Ectodermal cell (in vitro differentiated cells): ENCODE measurements at regions not wholly inside any gene's neighbourhood (a gene's known extent, or its start where the extent isn't known, plus 50 kb on each side); places are given as distances from the start of the nearest gene placed in this dataset.

Experiments
- H3K27ac ChIP-seq: 2 replicates; pipeline ENCODE4 v1.7.0; 2013; ENCODE audit warnings: mild to moderate bottlenecking, low read depth, low read length; ENCODE audit not compliant: insufficient read depth, poor library complexity, severe bottlenecking
- H3K27me3 ChIP-seq: 2 replicates; pipeline ENCODE4 v1.7.0; 2013; ENCODE audit warnings: mild to moderate bottlenecking, low read length; ENCODE audit not compliant: insufficient read depth, control insufficient read depth, poor library complexity, severe bottlenecking
- H3K36me3 ChIP-seq: one replicate; pipeline ENCODE4 v1.7.0; 2013; ENCODE audit warnings: low read length; ENCODE audit not compliant: control insufficient read depth, insufficient read depth
- H3K4me1 ChIP-seq: one replicate; pipeline ENCODE4 v1.7.0; 2013; ENCODE audit warnings: low read length; ENCODE audit not compliant: control insufficient read depth, insufficient read depth
- H3K4me3 ChIP-seq: 2 replicates; pipeline ENCODE4 v1.7.0; 2013; ENCODE audit warnings: low read depth, low read length, control low read depth; ENCODE audit not compliant: insufficient read depth
- H3K9me3 ChIP-seq: 2 replicates; pipeline ENCODE4 v1.7.0; 2013; ENCODE audit warnings: mild to moderate bottlenecking, low read length, moderate library complexity; ENCODE audit not compliant: control insufficient read depth
- WGBS, 2 experiments: methylation state at CpG; one replicate each; pipeline ENCODE4 v1.1.7; 2013; ENCODE audit warnings: missing lambda C conversion rate in 2 of 2; 5-methylcytosine and 5-hydroxymethylcytosine counted together

DNA sequence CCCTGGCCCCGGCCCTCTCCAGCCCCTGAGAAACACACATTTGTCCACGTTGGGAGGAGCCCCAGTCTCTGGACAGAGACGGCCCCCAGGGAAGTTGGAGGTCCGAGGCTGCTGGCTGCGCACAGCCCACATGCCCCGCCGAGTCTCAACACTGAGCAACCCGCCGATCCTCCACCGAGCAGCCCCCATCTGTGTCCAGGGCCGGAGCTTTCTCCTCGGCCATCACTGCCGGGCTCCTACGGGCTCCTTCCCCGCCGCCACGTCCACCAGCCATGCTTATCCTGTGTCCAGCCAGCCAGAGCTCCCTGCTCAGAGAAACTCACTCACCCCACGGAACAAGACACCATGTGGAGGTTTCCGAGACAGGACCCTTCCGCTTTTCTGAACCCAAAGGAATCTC, 103.3 kb downstream of the ENGASE start:
- peaks cover 13% of the 10 kb centered on the region for H3K4me1 ChIP-seq
- no peak overlapping the region for H3K4me3 ChIP-seq
- H3K27ac ChIP-seq = no peak overlapping the region
- H3K36me3 ChIP-seq = no peaks in the 10 kb centered on the region
- H3K9me3 ChIP-seq = no peaks in the 10 kb centered on the region
- peaks cover 21% of the 10 kb centered on the region for H3K27me3 ChIP-seq
- WGBS, 2 experiments = 90% methylated on average over 20 of the region's 20 CpGs

DNA sequence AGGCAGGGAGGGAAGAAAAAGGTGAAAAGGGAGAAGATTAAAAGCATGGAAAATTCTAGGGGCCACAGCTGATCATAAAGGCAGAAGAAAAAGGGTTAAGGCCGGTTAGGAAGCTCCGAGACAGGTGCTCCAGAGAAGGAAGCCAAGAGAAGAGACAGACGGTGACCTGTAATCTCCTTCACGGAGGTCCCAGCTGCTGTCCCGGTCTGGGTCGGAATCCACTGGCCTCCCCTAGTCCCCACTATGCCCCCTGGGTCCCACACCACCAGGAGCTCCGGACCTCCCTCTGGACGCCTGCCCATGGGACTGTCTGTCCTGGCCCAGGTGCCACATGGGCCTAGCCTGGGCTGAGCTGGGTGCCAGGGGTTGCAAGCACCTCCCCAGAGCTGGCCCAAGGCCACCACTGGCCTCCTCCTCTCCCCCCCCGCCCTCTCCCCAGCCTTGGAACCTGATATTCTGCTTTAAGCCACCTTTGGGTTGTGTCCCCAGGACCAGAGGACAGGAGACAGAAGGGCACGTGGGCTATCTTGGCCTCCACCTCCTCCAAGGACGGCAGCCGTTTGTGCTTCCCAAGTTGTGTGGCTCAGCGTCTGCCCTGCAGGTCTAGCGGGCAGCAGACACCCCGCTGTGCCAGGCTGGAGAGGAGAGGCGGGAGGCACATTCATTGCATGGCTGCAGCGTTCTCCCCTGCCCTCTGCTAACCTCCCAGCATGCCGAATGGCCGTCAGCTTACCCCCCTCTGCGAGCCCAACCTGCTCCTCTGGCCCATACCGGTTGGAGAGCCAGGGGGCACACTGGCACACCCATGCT, 102.4 kb downstream of the ENGASE start:
- Histone ChIP-seq H3K4me3 (no peak overlapping the region), H3K27ac (no peak overlapping the region), H3K27me3 (peaks cover 12% of the 10 kb centered on the region), H3K4me1 (peaks cover 9% of the 10 kb centered on the region), H3K9me3 (no peaks in the 10 kb centered on the region), H3K36me3 (no peaks in the 10 kb centered on the region)
- 65 to 68% methylated on average over 21 of the region's 21 CpGs for WGBS, 2 experiments

DNA sequence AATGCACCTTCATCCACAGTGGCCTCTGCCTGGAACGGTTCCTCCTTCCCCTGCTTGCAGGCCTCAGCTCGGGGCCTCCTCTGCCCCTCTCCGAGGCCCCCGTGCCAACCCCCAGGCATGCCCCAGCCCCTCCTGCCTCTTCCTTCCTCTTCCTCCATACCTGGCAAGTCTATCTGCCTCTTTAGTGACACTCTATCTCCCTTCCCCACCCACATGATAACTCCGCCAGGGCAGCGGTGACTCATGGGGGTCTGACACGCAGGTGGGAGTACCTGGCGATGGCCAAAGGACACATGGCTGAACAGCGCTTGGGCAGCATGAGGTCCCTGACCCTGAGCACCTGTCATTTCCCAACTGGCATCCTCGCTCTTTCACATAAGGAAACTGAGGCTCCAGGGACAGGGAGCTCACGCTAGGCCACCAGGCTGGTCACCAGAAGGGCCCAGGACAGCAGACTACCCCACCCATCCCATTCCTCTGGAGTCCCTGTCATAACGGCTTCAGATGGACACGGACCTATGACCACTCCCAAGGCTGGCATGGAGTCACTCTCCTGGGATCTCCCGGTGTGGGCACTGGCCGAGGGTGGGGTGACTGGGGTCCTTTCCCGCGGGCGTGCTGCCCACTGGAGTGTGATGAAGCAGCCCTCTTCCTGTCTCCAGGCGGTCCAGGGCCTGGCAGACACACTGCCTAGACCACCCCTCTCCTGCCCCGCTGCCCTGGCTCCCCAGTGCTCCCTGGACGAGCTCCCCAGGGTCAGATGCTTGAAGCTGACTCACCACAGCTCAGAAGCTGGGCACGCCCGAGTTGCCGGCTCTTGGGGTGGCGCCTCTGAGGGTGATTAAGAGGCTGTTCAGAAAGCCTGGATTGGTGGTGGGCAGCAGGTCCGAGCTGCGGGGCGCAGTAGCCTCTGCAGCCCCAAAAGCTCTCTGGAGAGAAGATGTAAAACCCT, 100.6 kb downstream of the ENGASE start:
- Histone ChIP-seq H3K4me3 (no peak overlapping the region), H3K27me3 (peaks cover 1% of the 10 kb centered on the region)
- WGBS, 2 experiments = 91 to 92% methylated on average over 28 of the region's 28 CpGs

DNA sequence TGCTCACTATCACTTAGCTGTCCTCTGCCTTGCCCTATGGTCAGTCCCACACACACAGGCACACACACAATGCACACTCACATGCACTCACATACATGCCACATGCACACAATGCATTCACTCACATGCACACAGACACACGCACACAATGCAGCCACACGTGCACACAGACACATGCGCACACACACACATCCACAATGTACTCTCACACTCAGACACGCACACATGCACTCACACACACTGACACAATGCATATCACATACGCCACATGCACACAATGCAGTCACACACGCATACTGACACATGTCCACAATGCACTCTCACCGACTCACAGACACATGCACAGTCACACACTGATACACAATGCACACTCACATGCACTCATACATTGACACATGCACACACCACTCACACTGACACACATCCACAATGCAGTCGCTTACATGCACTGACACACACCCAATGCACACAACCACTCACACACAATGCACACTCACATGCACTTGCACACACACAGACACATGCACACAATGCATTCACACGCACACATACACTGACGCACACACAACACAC, 99.7 kb downstream of the ENGASE start:
- Histone ChIP-seq H3K9me3 (no peaks in the 10 kb centered on the region), H3K36me3 (no peaks in the 10 kb centered on the region), H3K27me3 (no peaks in the 10 kb centered on the region), H3K4me3 (no peak overlapping the region), H3K4me1 (peaks cover 9% of the 10 kb centered on the region), H3K27ac (no peak overlapping the region)
- WGBS, 2 experiments = 93 to 94% methylated on average over 9 of the region's 10 CpGs

More for the DNA sequence above, 100.6 kb downstream of the ENGASE start:
- H3K9me3 ChIP-seq = no peaks in the 10 kb centered on the region
- H3K27ac ChIP-seq = no peak overlapping the region
- H3K36me3 ChIP-seq = no peaks in the 10 kb centered on the region
- peaks cover 9% of the 10 kb centered on the region for H3K4me1 ChIP-seq

DNA sequence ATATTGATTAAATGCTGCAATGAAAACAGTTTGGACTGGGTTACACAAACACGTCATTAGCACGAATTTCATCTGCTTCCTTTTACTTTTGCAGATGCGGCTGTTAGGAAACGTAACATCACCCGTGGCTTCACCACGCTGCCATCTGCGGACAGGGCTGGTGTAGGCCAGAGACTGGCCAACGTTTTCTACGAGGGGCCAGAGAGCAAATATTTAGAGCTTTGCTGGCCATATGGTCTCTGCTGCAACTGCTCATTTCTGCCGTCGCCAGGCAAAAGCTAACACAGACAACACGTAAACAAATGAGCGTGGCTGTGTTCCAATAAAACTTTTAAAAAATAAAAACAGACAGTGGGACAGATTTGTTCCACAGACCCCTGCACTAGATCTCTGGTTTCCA, 96.6 kb downstream of the ENGASE start:
- H3K27me3 ChIP-seq = no peaks in the 10 kb centered on the region
- no peaks in the 10 kb centered on the region for H3K4me1 ChIP-seq
- no peaks in the 10 kb centered on the region for H3K9me3 ChIP-seq
- H3K4me3 ChIP-seq = no peak overlapping the region
- H3K36me3 ChIP-seq = no peaks in the 10 kb centered on the region
- H3K27ac ChIP-seq = no peak overlapping the region
- 85% methylated on average over 13 of the region's 13 CpGs for WGBS, 2 experiments

DNA sequence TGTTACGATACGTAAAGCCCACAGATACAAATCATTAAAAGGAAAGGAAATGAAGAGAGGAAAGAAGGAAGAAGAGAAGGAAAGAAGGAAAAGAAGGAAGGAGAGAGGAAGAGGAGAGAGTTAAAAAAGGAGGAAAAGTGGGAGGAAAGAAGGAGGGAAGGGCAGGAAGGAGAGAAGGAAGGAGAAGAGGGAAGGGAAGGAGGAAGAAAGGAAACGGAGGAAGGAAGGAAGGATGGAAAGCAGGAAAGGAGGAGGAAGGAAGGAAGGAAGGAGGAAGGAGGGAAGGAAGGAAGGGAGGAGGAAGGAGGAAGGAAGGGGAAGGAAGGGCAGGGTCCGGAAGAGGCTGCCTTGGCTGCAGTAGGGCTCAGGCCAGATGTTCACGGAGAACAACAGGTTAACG, 95.2 kb downstream of the ENGASE start:
- Histone ChIP-seq H3K27me3 (no peaks in the 10 kb centered on the region), H3K27ac (no peak overlapping the region), H3K9me3 (no peaks in the 10 kb centered on the region), H3K36me3 (no peaks in the 10 kb centered on the region), H3K4me3 (no peak overlapping the region), H3K4me1 (no peaks in the 10 kb centered on the region)
- 94 to 97% methylated on average over 6 of the region's 6 CpGs for WGBS, 2 experiments

DNA sequence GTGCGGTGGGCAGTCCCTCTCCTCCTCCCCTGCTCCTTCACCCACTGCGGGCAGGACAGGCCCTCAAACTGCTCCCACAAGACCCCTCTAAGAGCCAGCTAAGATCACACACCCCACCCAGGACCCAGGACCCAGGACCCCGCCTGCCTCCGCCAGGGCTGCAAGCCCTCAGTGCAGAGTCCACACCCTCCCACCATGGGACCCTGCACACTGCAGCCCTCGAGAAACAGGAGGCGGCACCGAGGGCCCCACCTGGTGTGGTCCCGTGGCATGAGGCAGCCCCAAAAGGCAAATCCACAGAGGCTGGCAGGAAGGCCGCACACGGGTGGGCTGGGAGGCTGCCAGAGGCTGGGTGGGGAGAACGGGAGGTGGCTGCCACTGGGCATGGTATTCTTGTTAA, 94.7 kb downstream of the ENGASE start:
- Histone ChIP-seq H3K4me3 (no peak overlapping the region), H3K4me1 (no peaks in the 10 kb centered on the region), H3K9me3 (no peaks in the 10 kb centered on the region), H3K36me3 (no peaks in the 10 kb centered on the region), H3K27me3 (no peaks in the 10 kb centered on the region), H3K27ac (no peak overlapping the region)
- WGBS, 2 experiments = 92 to 93% methylated on average over 11 of the region's 11 CpGs

DNA sequence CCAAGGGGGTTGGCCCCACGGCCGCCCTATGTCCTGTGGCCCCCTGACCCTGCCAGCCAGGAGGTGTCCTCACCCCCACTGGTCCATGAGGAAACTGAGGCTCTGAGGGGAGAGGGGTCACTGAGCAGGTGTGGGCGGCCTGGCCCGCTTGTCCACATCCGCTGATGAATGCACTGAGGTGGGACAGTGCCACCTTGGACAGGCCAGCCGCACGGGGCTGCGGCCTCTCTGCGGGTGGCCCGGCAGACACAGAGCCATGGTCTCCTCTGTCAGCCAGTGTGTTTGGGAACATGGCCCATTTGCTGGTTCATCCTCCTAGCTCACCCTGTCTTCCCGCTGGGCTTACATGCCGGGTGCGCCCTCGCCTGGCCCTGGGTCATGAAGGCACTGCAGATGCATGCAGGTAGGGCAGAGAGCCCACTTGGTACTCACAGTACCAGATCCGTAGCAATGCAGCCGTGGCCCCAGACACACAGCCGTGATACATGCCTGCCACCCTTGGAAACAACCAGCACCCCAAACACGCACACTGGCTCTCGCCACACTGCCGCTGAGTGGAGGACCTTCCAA, 93.9 kb downstream of the ENGASE start:
- no peaks in the 10 kb centered on the region for H3K27me3 ChIP-seq
- no peak overlapping the region for H3K27ac ChIP-seq
- no peaks in the 10 kb centered on the region for H3K9me3 ChIP-seq
- 93 to 95% methylated on average over 20 of the region's 20 CpGs for WGBS, 2 experiments
- no peaks in the 10 kb centered on the region for H3K4me1 ChIP-seq
- no peaks in the 10 kb centered on the region for H3K36me3 ChIP-seq
- H3K4me3 ChIP-seq = no peak overlapping the region

DNA sequence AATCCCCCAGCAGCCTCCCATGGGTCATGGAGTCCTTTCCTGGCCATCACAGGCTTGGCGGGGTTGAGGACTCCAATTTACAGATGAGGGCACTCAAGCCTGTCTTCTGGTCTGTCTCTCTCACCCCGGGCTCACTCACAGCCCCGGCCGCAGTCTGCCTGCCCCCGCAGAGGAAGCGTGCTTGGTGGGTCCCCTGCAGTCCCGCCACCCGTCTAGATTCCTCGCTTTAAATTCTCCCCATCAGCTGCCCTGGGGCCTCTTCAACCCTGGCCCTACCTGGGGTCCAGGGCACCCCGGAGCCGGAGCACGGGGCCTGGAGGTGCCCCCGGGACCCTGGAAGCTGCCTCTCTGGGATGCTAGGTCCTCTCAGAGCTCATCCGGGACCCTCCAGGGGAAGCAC, 92.9 kb downstream of the ENGASE start:
- H3K27me3 ChIP-seq = no peaks in the 10 kb centered on the region
- WGBS, 2 experiments = 92 to 93% methylated on average over 14 of the region's 14 CpGs

More for the DNA sequence above, 92.9 kb downstream of the ENGASE start:
- Histone ChIP-seq H3K9me3 (no peaks in the 10 kb centered on the region), H3K27ac (no peak overlapping the region), H3K36me3 (no peaks in the 10 kb centered on the region), H3K4me1 (no peaks in the 10 kb centered on the region), H3K4me3 (no peak overlapping the region)
